OCI-LY7 (cell line): ENCODE measurements at regions not wholly inside any gene's neighbourhood (a gene's known extent, or its start where the extent isn't known, plus 50 kb on each side); places are given as distances from the start of the nearest gene placed in this dataset.

Experiments
- BruUV-seq: library from RNA; stranded (reverse); fragments of 400-500 nt; replicated peaks from 2 replicates; lab custom pipeline; 2021; lab: Mats Ljungman, UMichigan
- CTCF ChIA-PET: fragments of 300-600 bp; sonication (Branson Sonifier 250); formaldehyde crosslinking; loops from one replicate; lab custom pipeline; 2022; ENCODE audit warnings: antibody characterized with exemption; ENCODE audit not compliant: unreplicated experiment; lab: Charles Lee
- POLR2A ChIA-PET: fragments of 300-600 bp; sonication (Branson Sonifier 250); formaldehyde crosslinking; loops from one replicate; lab custom pipeline; 2022; ENCODE audit warnings: antibody characterized with exemption; lab: Charles Lee
- DNase-seq: peaks from one replicate; pipeline ENCODE4 v3.0.0-alpha.2; 2015; ENCODE audit warnings: low spot score
- H2AFZ ChIP-seq: fragments of 200-600 bp; sonication (generic), shearing (Covaris generic); 2 replicates; pipeline ENCODE4 v1.6.1; 2014; ENCODE audit warnings: mild to moderate bottlenecking, antibody characterized with exemption, low read length, moderate library complexity
- H3K27ac ChIP-seq: fragments of 200-600 bp; sonication (generic); 2 replicates; pipeline ENCODE4 v1.5.1; 2014; ENCODE audit warnings: mixed run types, low read depth, mild to moderate bottlenecking, moderate library complexity, low read length, inconsistent platforms; ENCODE audit not compliant: poor library complexity, severe bottlenecking
- H3K36me3 ChIP-seq: fragments of 200-600 bp; sonication (generic); 2 replicates; pipeline ENCODE4 v1.6.1; 2014; ENCODE audit warnings: mild to moderate bottlenecking, antibody characterized with exemption, low read length, moderate library complexity, mixed read lengths; ENCODE audit not compliant: insufficient read depth
- H3K4me1 ChIP-seq: fragments of 200-600 bp; sonication (generic); 2 replicates; pipeline ENCODE4 v1.5.1; 2014; ENCODE audit warnings: mild to moderate bottlenecking, low read length; ENCODE audit not compliant: insufficient read depth, poor library complexity, severe bottlenecking
- H3K4me2 ChIP-seq: fragments of 200-600 bp; sonication (generic); 2 replicates; pipeline ENCODE4 v1.6.1; 2014; ENCODE audit warnings: mild to moderate bottlenecking, low read length
- H3K4me3 ChIP-seq: fragments of 200-600 bp; sonication (generic); 2 replicates; pipeline ENCODE4 v1.5.1; 2014; ENCODE audit warnings: mild to moderate bottlenecking, low read depth, low read length; ENCODE audit not compliant: poor library complexity, severe bottlenecking
- H3K79me2 ChIP-seq: fragments of 200-600 bp; sonication (generic); 2 replicates; pipeline ENCODE4 v1.6.1; 2016; ENCODE audit warnings: low read depth, mild to moderate bottlenecking, low read length, moderate library complexity, mixed read lengths; ENCODE audit not compliant: insufficient read depth
- H3K9me2 ChIP-seq: fragments of 200-600 bp; sonication (generic); 2 replicates; pipeline ENCODE4 v1.6.1; 2016; ENCODE audit warnings: mild to moderate bottlenecking, low read length, mixed read lengths; ENCODE audit not compliant: insufficient read depth
- H3K9me3 ChIP-seq: fragments of 200-600 bp; sonication (generic); 2 replicates; pipeline ENCODE4 v1.6.1; 2014; ENCODE audit warnings: mild to moderate bottlenecking, mixed run types, low read length, mixed read lengths
- H4K20me1 ChIP-seq: fragments of 200-600 bp; sonication (generic); 2 replicates; pipeline ENCODE4 v1.6.1; 2014; ENCODE audit warnings: mild to moderate bottlenecking, antibody characterized with exemption, low read length, moderate library complexity, mixed read lengths; ENCODE audit not compliant: insufficient read depth
- CTCF ChIP-seq: fragments of 200-600 bp; sonication (generic); conservative IDR thresholded peaks from 2 replicates; pipeline ENCODE4 v1.5.1; 2014; ENCODE audit warnings: mild to moderate bottlenecking, antibody characterized with exemption, low read length, moderate library complexity, mixed read lengths
- EZH2phosphoT487 ChIP-seq: fragments of 200-600 bp; sonication (generic); IDR thresholded peaks from 2 replicates; pipeline ENCODE4 v1.6.1; 2018; ENCODE audit warnings: low read depth, borderline replicate concordance, mild to moderate bottlenecking, mixed run types, antibody characterized with exemption, low read length, moderate library complexity, mixed read lengths
- intact Hi-C: fragments of 100-400 bp; cut with micrococcal nuclease; formaldehyde crosslinking; loops from one replicate; pipeline ENCODE4 v1.10.0; 2022; ENCODE audit not compliant: unreplicated experiment

GRCh38 chr7:39880556-39880955 lies 69.5 kb upstream of the CDK13 start:
- POLR2A ChIA-PET, result interaction anchor here (0.7 to 1.0 kb wide), 2 partner anchors 166 to 253 kb away, joined by 5 read pairs; no protein-coding TSS in a partner anchor
- Histone ChIP-seq H3K4me3 (no peak overlapping the region), H3K4me1 (no peaks in the 10 kb centered on the region), H4K20me1 (no peaks in the 10 kb centered on the region), H3K36me3 (no peaks in the 10 kb centered on the region), H3K9me2 (no peaks in the 10 kb centered on the region), H3K27ac (no peak overlapping the region), H3K79me2 (no peaks in the 10 kb centered on the region), H2AFZ (0 out of 2 replicates have a peak overlapping the region, but pooled peaks have one; percentile 25), H3K9me3 (0 out of 2 replicates have a peak, but pooled peaks cover 5% of the 10 kb centered on the region), H3K4me2 (no peak overlapping the region)
- CTCF ChIA-PET, result no interaction called here
- intact Hi-C loops, result no loop called here
- no peak for DNase-seq
- TF ChIP-seq CTCF (no peak), EZH2phosphoT487 (no peak)
- BruUV-seq, result no TSS peak

GRCh38 chr7:39882148-39882784 lies 67.8 kb upstream of the CDK13 start:
- intact Hi-C loops, result no loop called here
- Histone ChIP-seq H3K79me2 (no peaks in the 10 kb centered on the region), H3K9me2 (no peaks in the 10 kb centered on the region), H3K4me1 (no peaks in the 10 kb centered on the region), H3K9me3 (0 out of 2 replicates have a peak, but pooled peaks cover 5% of the 10 kb centered on the region), H3K27ac (no peak overlapping the region), H3K4me2 (no peak overlapping the region), H2AFZ (no peak overlapping the region), H3K36me3 (no peaks in the 10 kb centered on the region), H4K20me1 (no peaks in the 10 kb centered on the region), H3K4me3 (no peak overlapping the region)
- BruUV-seq, result no TSS peak
- no peak for TF ChIP-seq CTCF
- TF ChIP-seq EZH2phosphoT487, result no peak
- no peak for DNase-seq
- POLR2A ChIA-PET, result interaction anchor here (0.6 to 1.3 kb wide), 4 partner anchors 36 to 392 kb away, joined by 3 to 12 read pairs (median 3); no protein-coding TSS in a partner anchor
- CTCF ChIA-PET, result no interaction called here

DNA sequence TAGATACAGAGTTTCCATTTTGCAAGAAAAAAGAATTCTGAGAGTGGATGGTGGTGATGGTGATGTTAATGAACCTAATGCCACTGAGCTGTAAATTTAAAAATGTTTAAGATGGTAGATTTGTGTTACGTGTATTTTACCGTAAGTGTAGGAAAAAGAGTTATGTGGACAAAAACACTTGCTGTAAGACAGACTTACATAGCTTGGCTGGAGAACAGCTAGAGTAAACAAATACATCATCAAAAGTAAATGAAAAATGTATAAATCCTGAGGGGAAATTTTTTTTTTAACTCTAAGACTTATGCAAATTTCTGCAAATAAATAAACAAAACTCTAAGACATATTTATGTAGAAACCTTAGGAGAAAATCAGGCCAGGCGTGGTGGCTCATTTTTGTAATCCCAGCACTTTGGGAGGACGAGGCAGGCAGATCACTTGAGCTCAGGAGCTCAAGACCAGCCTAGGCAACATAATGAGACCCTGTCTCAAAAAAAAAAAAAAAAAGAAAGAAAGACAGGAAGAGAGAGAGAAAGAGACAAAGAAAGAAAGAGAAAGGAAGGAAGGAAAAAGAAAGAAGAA lies 66.2 kb upstream of the CDK13 start:
- Histone ChIP-seq H3K4me3 (no peak overlapping the region), H3K36me3 (no peaks in the 10 kb centered on the region), H2AFZ (no peak overlapping the region), H3K4me1 (no peaks in the 10 kb centered on the region), H3K9me3 (0 out of 2 replicates have a peak, but pooled peaks cover 5% of the 10 kb centered on the region), H3K27ac (no peak overlapping the region), H3K79me2 (no peaks in the 10 kb centered on the region), H4K20me1 (no peaks in the 10 kb centered on the region), H3K4me2 (no peak overlapping the region), H3K9me2 (no peaks in the 10 kb centered on the region)
- DNase-seq, result no peak
- ChIA-PET POLR2A (interaction anchor here (0.5 kb wide), 1 partner anchor 83 kb away, joined by 4 read pairs; no protein-coding TSS in a partner anchor), CTCF (no interaction called here)
- no TSS peak for BruUV-seq
- intact Hi-C loops, result no loop called here
- TF ChIP-seq EZH2phosphoT487, result no peak
- no peak for TF ChIP-seq CTCF
